Eye (tissue), 1 donor: ENCODE measurements at regions not wholly inside any gene's neighbourhood (a gene's known extent, or its start where the extent isn't known, plus 50 kb on each side); places are given as distances from the start of the nearest gene placed in this dataset.
"Not testable (repeated sequence)": the region's sequence is repeated elsewhere in the genome, so short reads cannot be mapped to it uniquely, and the experiment has no call there.

Experiments
- DNase-seq: peaks from one replicate; pipeline ENCODE4 v3.0.0-alpha.2; 2015

- DNase-seq, result no peak
Measured at GRCh38 chr3:23116081-23116837, 86.9 kb upstream of the UBE2E2 start.

- no peak for DNase-seq
Measured at GRCh38 chr3:23117856-23118255, 85.3 kb upstream of the UBE2E2 start.

GRCh38 chr3:23127196-23127595, 75.9 kb upstream of the UBE2E2 start:
- DNase-seq, result no peak

DNA sequence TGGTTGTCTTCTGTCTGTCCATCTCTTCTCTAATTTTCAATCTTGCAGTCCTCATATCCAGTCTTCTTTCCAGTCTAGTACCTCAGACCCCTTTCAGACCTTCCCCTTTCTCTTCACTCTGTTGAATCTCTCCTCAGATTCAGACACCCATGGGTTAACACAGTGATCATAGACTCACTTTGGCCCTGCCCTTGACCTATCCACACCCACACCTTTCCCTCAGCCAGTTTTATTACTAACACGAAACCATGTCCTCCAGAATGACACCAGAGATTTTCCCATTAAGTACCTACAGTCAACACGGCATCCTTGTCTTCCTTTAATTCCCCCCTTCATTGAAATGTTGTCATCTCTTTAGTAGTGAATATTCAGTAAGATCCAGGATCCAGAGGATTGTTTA, 74.5 kb upstream of the UBE2E2 start:
- DNase-seq, result no peak

GRCh38 chr3:23129117-23129516, 74.0 kb upstream of the UBE2E2 start:
- DNase-seq, result peak; percentile 29

DNA sequence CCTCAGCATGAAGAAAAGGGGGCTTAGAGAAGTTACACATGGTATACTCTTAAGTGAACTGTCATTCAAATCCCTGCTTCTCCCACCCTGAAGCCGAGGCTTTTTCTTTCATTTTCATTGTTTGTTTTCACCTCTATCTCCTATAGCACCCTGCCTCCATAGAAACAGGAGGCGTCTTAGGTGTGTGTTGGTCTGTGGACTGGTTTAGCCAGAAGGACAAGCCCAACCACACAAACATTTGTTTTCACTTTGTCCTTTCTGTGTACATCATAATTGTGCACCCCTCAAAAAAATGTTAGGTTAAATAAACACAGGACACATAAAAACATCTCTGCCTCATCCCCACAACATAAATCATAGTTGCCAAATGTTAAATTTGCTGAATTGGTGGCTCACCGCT, 73.3 kb upstream of the UBE2E2 start:
- DNase-seq, result no peak

- DNase-seq, result no peak
Measured at GRCh38 chr3:23130406-23130805, 72.7 kb upstream of the UBE2E2 start.

- DNase-seq, result no peak
Measured at GRCh38 chr3:23135026-23135785, 67.9 kb upstream of the UBE2E2 start.

GRCh38 chr3:23136054-23136453, 67.1 kb upstream of the UBE2E2 start:
- DNase-seq, result no peak

DNA sequence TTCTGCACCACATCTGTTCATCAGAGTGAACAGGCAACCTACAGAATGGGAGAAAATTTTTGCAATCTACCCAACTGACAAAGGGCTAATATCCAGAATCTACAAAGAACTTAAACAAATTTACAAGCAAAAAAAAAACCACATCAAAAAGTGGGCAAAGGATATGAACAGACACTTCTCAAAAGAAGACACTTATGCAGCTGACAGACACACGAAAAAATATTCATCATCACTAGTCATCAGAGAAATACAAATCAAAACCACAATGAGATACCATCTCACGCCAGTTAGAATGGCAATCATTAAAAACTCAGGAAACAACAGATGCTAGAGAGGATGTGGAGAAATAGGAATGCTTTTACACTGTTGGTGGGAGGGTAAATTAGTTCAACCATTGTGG, 59.1 kb upstream of the UBE2E2 start:
- not testable (repeated sequence) for DNase-seq

GRCh38 chr3:23146163-23146562, 57.0 kb upstream of the UBE2E2 start:
- DNase-seq, result no peak

DNA sequence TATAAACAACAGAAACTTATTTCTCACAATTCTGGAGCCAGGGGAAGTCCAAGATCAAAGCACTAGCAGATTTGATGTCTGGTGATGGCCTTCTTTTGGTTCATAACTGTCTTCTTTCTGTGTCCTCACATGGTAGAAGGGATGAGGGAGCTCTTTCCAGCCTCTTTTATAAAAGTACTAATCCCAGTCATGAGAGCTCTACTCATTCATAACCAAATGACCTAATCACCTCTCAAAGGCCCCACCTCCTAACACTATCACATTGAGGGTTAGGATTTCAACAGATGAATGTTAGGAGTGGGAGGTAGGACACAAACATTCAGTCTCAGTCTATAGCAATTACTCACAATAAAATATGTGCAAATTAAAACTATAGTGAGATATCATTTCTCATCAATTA, 50.1 kb upstream of the UBE2E2 start:
- DNase-seq, result no peak
